Prostate gland (tissue), 2 donors: ENCODE measurements at regions not wholly inside any gene's neighbourhood (a gene's known extent, or its start where the extent isn't known, plus 50 kb on each side); places are given as distances from the start of the nearest gene placed in this dataset.
"Not testable (repeated sequence)": the region's sequence is repeated elsewhere in the genome, so short reads cannot be mapped to it uniquely, and the experiment has no call there.

ENCODE experiments used
- DNase-seq: peaks from one replicate; pipeline ENCODE4 v3.0.0-alpha.2; 2019; ENCODE audit warnings: low spot score
- H3K27ac ChIP-seq, 2 donors: fragments of 200-600 bp; sonication (generic); 2 replicates each; pipeline ENCODE4 v1.5.1; 2017 to 2019
- H3K27me3 ChIP-seq: fragments of 200-600 bp; sonication (generic); replicated peaks from 2 replicates; pipeline ENCODE4 v1.5.1; 2019; ENCODE audit not compliant: insufficient read depth
- H3K36me3 ChIP-seq, 2 donors: fragments of 200-600 bp; sonication (generic); 1 replicate in 1 of 2; 2 replicates in 1 of 2; pipeline versions ENCODE4 v1.5.1 to v1.8.1; 2017 to 2019
- H3K4me1 ChIP-seq: fragments of 200-600 bp; sonication (generic); replicated peaks from 2 replicates; pipeline ENCODE4 v1.5.1; 2019
- H3K4me3 ChIP-seq, 2 donors: fragments of 200-600 bp; sonication (generic); 2 replicates each; pipeline ENCODE4 v1.5.1; 2017 to 2019
- H3K9me3 ChIP-seq: fragments of 200-600 bp; sonication (generic); 2 replicates; pipeline ENCODE4 v1.5.1; 2017
- POLR2A ChIP-seq: fragments of 450-650 bp; IDR thresholded peaks from one replicate; pipeline ENCODE4 v1.6.1; 2016; ENCODE audit warnings: antibody characterized with exemption, mild to moderate bottlenecking
- POLR2AphosphoS5 ChIP-seq: sonication (generic); formaldehyde crosslinking; IDR thresholded peaks from one replicate; pipeline ENCODE4 v1.6.1; 2017; ENCODE audit warnings: antibody characterized with exemption
- WGBS: methylation state at CpG from one replicate; pipeline ENCODE4 v1.1.5; 2018; 5-methylcytosine and 5-hydroxymethylcytosine counted together
- intact Hi-C: fragments of 100-400 bp; cut with DNase I; formaldehyde crosslinking; loops from one replicate; pipeline ENCODE4 v1.14.2; 2022
- TF ChIP-seq, protein P1 (sequence below), 4 experiments: fragments of 200-600 bp in 2 of 4; fragments of 450-650 bp in 2 of 4; sonication (generic) in 2 of 4; IDR thresholded peaks; 1 replicate in 3 of 4; 2 replicates in 1 of 4; pipeline ENCODE4 v1.5.1; 2016 to 2019; ENCODE audit warnings: antibody characterized with exemption in 4 of 4, mild to moderate bottlenecking in 2 of 4, moderate library complexity in 2 of 4

DNA sequence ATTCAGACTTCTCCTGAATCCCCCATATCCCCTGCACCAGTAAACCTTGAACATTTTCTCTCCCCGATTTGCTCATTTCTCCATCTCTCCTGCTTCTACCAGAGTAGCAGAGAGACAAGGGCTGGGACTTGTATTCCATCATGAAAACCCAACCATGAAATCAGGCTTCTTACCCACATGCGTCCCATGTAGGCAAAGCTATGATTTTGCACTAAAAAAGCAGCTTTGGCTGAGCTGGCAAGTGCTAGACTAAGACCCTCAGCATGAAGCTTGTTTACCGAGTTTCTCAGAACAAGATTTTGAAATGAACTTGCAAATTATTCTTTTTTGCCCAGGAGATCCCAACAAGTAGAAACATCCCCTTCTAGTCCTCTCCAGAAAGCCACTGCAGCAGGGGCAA, 80.3 kb upstream of the RFLNA start:
- H3K27ac ChIP-seq, result no peak overlapping the region
- no peaks in the 10 kb centered on the region for H3K4me1 ChIP-seq
- no peaks in the 10 kb centered on the region for H3K27me3 ChIP-seq
- no peaks in the 10 kb centered on the region for H3K36me3 ChIP-seq
- DNase-seq, result no peak
- TF ChIP-seq POLR2A (no peak), POLR2AphosphoS5 (no peak)
- TF ChIP-seq, protein P1, sequence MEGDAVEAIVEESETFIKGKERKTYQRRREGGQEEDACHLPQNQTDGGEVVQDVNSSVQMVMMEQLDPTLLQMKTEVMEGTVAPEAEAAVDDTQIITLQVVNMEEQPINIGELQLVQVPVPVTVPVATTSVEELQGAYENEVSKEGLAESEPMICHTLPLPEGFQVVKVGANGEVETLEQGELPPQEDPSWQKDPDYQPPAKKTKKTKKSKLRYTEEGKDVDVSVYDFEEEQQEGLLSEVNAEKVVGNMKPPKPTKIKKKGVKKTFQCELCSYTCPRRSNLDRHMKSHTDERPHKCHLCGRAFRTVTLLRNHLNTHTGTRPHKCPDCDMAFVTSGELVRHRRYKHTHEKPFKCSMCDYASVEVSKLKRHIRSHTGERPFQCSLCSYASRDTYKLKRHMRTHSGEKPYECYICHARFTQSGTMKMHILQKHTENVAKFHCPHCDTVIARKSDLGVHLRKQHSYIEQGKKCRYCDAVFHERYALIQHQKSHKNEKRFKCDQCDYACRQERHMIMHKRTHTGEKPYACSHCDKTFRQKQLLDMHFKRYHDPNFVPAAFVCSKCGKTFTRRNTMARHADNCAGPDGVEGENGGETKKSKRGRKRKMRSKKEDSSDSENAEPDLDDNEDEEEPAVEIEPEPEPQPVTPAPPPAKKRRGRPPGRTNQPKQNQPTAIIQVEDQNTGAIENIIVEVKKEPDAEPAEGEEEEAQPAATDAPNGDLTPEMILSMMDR (IDR thresholded peaks at IDR 0.05), result no peak
- intact Hi-C loops, result no loop called here
- H3K4me3 ChIP-seq, result no peak overlapping the region
- no peaks in the 10 kb centered on the region for H3K9me3 ChIP-seq
- WGBS, result 98% methylated on average over 3 of the region's 3 CpGs

DNA sequence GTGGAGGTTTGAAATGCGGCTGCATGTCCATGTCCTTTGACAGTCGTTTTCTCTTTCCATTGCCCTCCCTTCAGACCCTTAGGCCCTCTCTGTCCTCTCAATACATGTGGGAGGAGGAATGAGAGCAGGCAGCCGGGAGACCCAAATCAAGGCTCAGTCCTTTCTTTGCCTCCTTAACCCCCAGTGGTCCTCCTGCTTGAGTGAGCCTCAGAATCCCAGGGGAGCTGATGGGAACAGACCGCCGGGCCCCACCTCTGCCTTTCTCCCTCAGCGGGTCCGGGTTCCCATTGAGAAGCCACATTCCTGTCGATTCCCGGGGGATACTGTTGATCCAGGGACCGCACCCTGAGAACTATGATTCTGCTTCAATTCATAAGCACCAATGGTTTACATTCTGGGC, 77.9 kb upstream of the RFLNA start:
- Histone ChIP-seq H3K9me3 (no peaks in the 10 kb centered on the region), H3K27me3 (no peaks in the 10 kb centered on the region), H3K4me3 (no peak overlapping the region), H3K27ac (no peak overlapping the region), H3K4me1 (no peaks in the 10 kb centered on the region), H3K36me3 (no peaks in the 10 kb centered on the region)
- TF ChIP-seq POLR2A (no peak), POLR2AphosphoS5 (no peak)
- TF ChIP-seq, protein P1 (IDR thresholded peaks at IDR 0.05), result no peak
- WGBS, result 93% methylated on average over 10 of the region's 10 CpGs
- DNase-seq, result no peak
- intact Hi-C loops, result no loop called here

DNA sequence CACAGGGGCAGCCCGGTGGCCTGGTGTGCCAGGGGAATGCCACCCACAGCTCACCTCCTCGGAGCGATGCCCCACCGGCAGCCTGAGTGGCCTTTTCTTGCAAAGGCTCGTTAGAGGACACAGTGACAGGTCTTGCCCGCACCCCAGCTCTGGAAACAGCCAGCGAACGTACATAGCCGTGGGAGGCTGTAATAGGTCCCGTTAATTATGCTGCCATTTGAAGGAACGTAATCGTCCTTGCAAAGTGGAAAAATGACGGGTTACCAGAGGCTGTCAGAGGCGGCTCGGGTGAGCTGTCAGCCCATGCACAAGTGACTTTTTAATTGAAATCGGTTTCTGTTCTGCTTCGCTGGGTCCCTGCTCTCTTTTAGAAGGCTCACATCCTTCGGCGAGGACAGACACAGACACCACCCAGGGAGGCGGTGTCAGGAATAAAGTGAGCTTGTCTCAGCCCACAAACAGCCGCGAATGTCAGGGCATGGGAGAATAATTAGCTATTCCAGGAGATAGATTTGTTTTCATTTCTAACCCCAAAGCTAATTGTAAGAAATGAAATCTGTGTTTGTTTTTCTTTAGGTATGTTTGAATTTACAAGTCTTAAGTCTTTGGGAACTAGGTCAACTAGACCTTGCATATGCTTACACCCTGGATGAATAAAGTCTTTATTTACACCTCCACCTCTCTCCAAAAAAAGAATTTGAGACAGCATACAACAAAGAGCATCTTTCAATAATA, 77.2 kb upstream of the RFLNA start:
- WGBS, result 29% methylated on average over 22 of the region's 22 CpGs
- H3K9me3 ChIP-seq, result no peaks in the 10 kb centered on the region
- no peaks in the 10 kb centered on the region for H3K4me1 ChIP-seq
- H3K4me3 ChIP-seq, result no peak overlapping the region
- H3K36me3 ChIP-seq, result no peaks in the 10 kb centered on the region
- H3K27me3 ChIP-seq, result no peaks in the 10 kb centered on the region
- H3K27ac ChIP-seq, result no peak overlapping the region
- intact Hi-C loops, result no loop called here
- DNase-seq, result no peak
- TF ChIP-seq POLR2AphosphoS5 (no peak), POLR2A (no peak)
- TF ChIP-seq, protein P1 (IDR thresholded peaks at IDR 0.05), result no peak

DNA sequence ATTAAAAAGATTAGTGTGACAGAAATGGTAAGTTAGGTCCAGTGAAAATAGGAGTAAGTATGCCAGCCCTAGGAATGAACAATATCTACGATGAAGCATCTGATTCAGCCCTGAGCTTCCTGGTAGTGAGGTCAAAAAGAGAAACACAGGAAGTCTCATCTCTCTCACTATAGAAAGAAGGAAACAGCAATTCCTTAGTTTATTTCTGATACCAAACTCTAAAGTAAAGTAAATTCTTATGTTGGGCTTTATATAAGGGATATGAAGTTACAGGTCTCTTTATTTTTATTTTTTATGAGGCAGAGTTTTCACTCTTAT, 76.7 kb upstream of the RFLNA start:
- intact Hi-C loops, result no loop called here
- no peaks in the 10 kb centered on the region for H3K36me3 ChIP-seq

DNA sequence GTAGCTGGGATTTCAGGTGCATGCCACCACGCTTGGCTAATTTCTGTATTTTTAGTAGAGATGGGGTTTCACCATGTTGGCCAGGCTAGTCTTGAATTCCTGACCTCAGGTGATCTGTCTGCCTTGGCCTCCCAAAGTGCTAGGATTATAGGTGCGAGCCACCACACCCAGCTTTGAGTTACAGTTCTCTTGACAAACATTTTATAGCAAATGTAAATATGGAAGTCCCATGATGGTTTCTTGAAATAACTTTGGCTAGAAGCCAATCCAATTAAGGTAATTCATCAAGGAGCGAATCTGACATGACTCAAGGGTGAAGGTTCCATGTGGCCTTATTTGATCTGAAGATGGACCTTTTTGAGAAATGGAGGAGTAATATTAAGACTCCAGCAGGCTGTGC, 76.2 kb upstream of the RFLNA start:
- H3K27me3 ChIP-seq, H3K9me3 ChIP-seq, H3K36me3 ChIP-seq, DNase-seq, intact Hi-C loops, H3K4me1 ChIP-seq, H3K4me3 ChIP-seq, H3K27ac ChIP-seq: not testable (repeated sequence)
- 72% methylated on average over 3 of the region's 3 CpGs for WGBS

More for the DNA sequence above, 76.7 kb upstream of the RFLNA start:
- Histone ChIP-seq H3K27me3 (no peaks in the 10 kb centered on the region), H3K4me1 (no peaks in the 10 kb centered on the region), H3K27ac (no peak overlapping the region), H3K4me3 (no peak overlapping the region), H3K9me3 (no peaks in the 10 kb centered on the region)
- no peak for DNase-seq
- TF ChIP-seq, protein P1 (IDR thresholded peaks at IDR 0.05), result no peak
- no peak for TF ChIP-seq POLR2AphosphoS5
- TF ChIP-seq POLR2A, result no peak
- 71% methylated on average over 1 of the region's 1 CpG for WGBS
